IPS-20b (cell line): ENCODE measurements at regions not wholly inside any gene's neighbourhood (a gene's known extent, or its start where the extent isn't known, plus 50 kb on each side); places are given as distances from the start of the nearest gene placed in this dataset.
"Not testable (repeated sequence)": the region's sequence is repeated elsewhere in the genome, so short reads cannot be mapped to it uniquely, and the experiment has no call there.

Experiments
- H3K27ac ChIP-seq: one replicate; pipeline ENCODE4 v1.5.1; 2013; ENCODE audit warnings: low read length
- H3K27me3 ChIP-seq: 2 replicates; pipeline ENCODE4 v1.6.1; 2013; ENCODE audit warnings: mild to moderate bottlenecking, low read length, inconsistent platforms; ENCODE audit not compliant: insufficient read depth
- H3K36me3 ChIP-seq: 2 replicates; pipeline ENCODE4 v1.6.1; 2013; ENCODE audit warnings: low read depth, mild to moderate bottlenecking, inconsistent platforms, low read length, moderate library complexity; ENCODE audit not compliant: insufficient read depth
- H3K4me1 ChIP-seq: 2 replicates; pipeline ENCODE4 v1.6.1; 2013; ENCODE audit warnings: mild to moderate bottlenecking, control low read depth, inconsistent platforms, low read length, moderate library complexity; ENCODE audit not compliant: insufficient read depth
- H3K4me3 ChIP-seq: 2 replicates; pipeline ENCODE4 v1.5.1; 2013; ENCODE audit warnings: mild to moderate bottlenecking, low read length, inconsistent platforms
- H3K9ac ChIP-seq: 2 replicates; pipeline ENCODE4 v1.6.1; 2013; ENCODE audit warnings: low read depth, mild to moderate bottlenecking, inconsistent platforms, low read length, moderate library complexity
- H3K9me3 ChIP-seq: 2 replicates; pipeline ENCODE4 v1.6.1; 2013; ENCODE audit warnings: mild to moderate bottlenecking, low read depth, low read length, inconsistent platforms; ENCODE audit not compliant: insufficient read depth

DNA sequence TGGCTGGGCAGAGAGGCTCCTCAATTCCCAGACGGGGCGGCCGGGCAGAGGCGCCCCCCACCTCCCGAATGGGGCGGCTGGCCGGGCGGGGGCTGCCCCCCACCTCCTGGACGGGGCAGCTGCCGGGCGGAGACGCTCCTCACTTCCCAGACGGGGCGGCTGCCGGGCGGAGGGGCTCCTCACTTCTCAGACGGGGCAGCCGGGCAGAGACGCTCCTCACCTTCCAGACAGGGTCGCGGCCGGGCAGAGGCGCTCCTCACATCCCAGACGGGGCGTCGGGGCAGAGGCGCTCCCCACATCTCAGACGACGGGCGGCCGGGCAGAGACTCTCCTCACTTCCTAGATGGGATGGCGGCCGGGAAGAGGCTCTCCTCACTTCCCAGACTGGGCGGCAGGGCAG is 214.1 kb downstream of the SOX2 start:
- H3K27me3 ChIP-seq, H3K9me3 ChIP-seq, H3K4me3 ChIP-seq, H3K36me3 ChIP-seq, H3K27ac ChIP-seq, H3K4me1 ChIP-seq, H3K9ac ChIP-seq: not testable (repeated sequence)

DNA sequence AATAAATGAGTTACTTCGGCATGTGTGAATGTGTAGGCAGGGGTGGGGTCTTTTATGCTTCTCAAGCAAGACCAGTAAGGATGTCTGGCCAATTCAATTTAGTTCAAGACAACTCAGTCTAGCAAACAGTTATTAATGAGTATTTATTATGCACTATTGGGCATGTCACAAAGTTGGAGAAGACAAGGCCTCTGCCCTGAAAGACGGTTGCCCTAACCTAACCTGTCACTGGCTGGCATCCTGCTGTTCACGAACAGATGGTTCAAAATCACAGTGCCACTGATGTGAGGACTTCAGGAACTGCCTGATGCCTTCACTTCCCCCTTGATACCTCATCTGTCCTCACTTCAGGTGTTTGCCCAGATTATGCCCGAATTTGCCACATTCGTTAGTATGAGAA is 217.8 kb downstream of the SOX2 start:
- no peaks in the 10 kb centered on the region for H3K27me3 ChIP-seq
- H3K4me3 ChIP-seq: no peak overlapping the region
- H3K9me3 ChIP-seq: no peaks in the 10 kb centered on the region
- H3K27ac ChIP-seq: no peak overlapping the region
- no peaks in the 10 kb centered on the region for H3K36me3 ChIP-seq
- H3K9ac ChIP-seq: no peak overlapping the region
- peaks cover 3% of the 10 kb centered on the region; the same call in 1 of the 2 replicates for H3K4me1 ChIP-seq

DNA sequence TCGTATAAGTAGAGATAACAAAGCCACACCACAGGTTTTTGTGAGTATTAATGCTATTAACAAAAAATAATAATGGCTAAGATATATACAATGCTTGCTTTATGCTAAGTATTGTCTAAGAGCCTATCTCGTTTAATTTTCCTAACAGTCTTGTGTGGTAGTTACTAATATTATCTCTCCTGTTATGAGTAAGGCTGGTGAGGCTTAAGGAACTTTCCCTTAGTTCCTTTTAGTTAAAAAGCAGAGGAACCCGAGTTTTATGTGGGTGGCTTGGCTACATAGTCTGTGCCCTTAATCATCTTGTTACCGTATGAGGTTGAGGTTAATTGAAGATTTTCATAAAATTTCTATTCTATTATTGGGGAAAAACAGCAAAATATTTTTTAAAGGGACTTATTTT is 218.4 kb downstream of the SOX2 start:
- Histone ChIP-seq H3K9me3 (no peaks in the 10 kb centered on the region), H3K36me3 (no peaks in the 10 kb centered on the region), H3K4me3 (no peak overlapping the region), H3K4me1 (peaks cover 3% of the 10 kb centered on the region; the same call in 1 of the 2 replicates), H3K27me3 (no peaks in the 10 kb centered on the region), H3K9ac (no peak overlapping the region), H3K27ac (no peak overlapping the region)

DNA sequence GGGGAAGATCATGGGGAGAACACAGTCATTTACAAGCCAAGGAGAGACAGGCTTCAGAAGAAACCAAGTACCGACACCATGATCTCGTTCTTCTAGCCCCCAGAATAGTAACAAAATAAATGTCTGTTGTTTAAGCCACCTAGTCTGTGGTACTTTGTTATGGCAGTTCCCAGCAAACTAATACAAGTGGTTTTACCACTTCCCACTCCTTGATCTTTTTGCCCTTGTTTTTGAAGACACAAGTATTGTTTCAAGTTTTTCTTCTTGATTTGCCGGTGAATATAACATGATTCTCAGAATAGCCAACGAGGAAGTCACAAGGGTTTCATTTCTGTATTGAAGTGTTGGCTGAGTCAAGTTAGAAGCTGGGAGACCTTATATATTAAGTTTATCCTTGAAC is 220.3 kb downstream of the SOX2 start:
- H3K27me3 ChIP-seq: no peaks in the 10 kb centered on the region
- no peaks in the 10 kb centered on the region for H3K9me3 ChIP-seq
- H3K36me3 ChIP-seq: no peaks in the 10 kb centered on the region
- H3K4me3 ChIP-seq: no peak overlapping the region
- no peak overlapping the region for H3K9ac ChIP-seq
- H3K27ac ChIP-seq: no peak overlapping the region
- H3K4me1 ChIP-seq: peaks cover 3% of the 10 kb centered on the region; the same call in 1 of the 2 replicates

DNA sequence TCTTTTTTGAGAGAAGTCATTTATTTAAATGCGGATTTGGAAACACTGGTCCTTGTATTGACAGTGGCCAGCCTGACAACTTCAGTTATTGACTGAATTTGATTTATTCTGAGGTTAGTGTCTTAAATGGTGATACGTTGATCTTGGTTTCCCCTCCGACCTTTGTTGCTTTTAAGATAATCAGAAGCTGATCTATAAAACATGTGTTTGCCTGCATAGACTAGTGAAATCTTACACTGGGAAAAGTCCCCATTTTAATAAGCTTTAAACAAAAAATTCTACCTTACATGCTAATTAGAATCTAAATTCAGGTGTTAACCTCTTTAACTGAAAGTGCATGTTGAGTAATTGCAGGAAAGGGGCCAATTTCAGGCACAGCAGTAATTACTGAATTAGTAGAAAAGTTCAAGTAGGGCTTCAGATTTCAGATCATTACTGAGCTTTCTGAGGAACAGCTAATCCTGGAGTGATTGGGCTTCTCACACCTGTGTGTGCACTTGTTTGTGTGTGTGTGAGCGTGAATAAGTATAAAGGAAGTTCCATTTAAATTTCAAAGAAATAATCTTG is 221.4 kb downstream of the SOX2 start:
- no peaks in the 10 kb centered on the region for H3K27me3 ChIP-seq
- no peaks in the 10 kb centered on the region for H3K9me3 ChIP-seq
- H3K9ac ChIP-seq: no peak overlapping the region
- no peak overlapping the region for H3K4me3 ChIP-seq
- no peak overlapping the region for H3K27ac ChIP-seq
- no peaks in the 10 kb centered on the region for H3K36me3 ChIP-seq
- H3K4me1 ChIP-seq: peaks cover 3% of the 10 kb centered on the region; the same call in 1 of the 2 replicates

DNA sequence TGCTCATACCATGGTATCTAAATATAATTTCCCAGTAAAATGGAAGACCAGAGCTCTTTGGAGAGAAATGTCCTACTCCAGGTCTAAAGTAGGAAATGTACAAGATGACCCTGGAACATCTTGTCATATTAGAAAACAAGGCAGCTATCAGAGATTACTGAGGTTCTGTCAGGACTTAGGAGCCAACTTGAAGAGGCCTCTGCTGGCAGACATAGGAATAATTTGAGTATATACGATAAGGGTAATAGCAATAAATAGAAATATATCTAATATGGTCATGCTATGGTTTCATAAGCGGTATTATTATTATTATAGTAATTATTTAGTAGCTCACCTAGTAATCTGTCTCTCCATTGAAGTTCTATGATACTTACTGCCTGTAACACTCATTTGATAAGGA is 224.2 kb downstream of the SOX2 start:
- no peaks in the 10 kb centered on the region for H3K9me3 ChIP-seq
- no peak overlapping the region for H3K9ac ChIP-seq
- no peaks in the 10 kb centered on the region for H3K27me3 ChIP-seq
- H3K36me3 ChIP-seq: no peaks in the 10 kb centered on the region
- no peak overlapping the region for H3K27ac ChIP-seq
- H3K4me1 ChIP-seq: peaks cover 8% of the 10 kb centered on the region
- H3K4me3 ChIP-seq: no peak overlapping the region

DNA sequence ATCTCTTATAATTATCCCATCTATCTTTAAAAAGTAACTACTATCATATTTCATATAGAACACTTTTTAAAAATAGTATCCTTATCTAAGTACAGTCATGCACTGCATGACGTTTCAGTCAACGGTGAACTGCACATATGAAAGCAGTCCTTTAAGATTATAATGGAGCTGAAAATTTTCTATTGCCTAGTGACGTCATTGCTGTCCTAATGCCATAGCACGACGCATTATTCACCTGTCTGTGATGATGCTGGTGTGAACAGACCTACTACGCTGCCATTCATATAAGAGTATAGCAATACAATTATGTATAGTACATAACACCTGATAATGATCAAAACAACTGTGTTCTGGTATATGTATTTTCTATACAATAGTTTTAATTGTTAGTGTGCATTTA is 225.0 kb downstream of the SOX2 start:
- H3K4me1 ChIP-seq: peaks cover 17% of the 10 kb centered on the region
- H3K9ac ChIP-seq: no peak overlapping the region
- H3K36me3 ChIP-seq: no peaks in the 10 kb centered on the region
- no peak overlapping the region for H3K4me3 ChIP-seq
- H3K27ac ChIP-seq: no peak overlapping the region
- no peaks in the 10 kb centered on the region for H3K9me3 ChIP-seq
- no peaks in the 10 kb centered on the region for H3K27me3 ChIP-seq

DNA sequence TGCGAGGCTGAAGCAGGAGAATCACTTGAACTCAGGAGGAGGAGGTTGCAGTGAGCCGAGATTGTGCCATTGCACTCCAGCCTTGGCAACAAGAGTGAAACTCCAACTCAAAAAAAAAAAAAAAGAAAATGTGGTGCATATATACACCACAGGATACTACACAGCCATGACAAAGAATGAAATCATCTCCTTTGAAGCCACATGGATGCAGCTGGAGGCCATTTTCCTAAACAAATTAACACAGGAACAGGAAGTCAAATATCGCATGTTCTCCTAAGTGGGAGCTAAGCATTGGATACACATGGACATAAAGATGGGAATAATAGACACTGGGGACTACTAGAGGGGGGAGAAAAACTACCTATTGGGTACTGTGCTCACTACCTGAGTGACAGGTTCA is 226.9 kb downstream of the SOX2 start:
- H3K27ac ChIP-seq, H3K9me3 ChIP-seq, H3K9ac ChIP-seq, H3K27me3 ChIP-seq, H3K4me3 ChIP-seq, H3K36me3 ChIP-seq: not testable (repeated sequence)
- H3K4me1 ChIP-seq: peaks cover 33% of the 10 kb centered on the region

DNA sequence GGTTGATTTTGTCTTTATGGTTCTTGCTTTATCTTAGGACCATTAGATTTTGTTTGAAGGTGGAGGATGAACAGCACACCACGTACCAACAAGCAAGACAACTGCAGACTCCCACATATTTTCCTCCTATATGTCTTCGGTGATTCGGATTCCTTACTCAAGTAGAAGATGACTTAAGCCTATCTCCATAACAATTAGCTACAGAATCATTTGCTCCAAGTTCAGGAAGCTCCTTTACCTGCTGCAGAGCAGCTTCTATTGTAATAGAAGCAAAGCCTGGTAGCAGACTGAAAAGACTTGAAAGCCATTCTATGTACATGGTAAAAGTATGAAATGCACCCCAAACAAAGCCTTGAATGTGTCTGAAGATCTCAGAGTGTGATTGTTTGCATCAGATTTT is 229.0 kb downstream of the SOX2 start:
- no peaks in the 10 kb centered on the region for H3K9me3 ChIP-seq
- peaks cover 33% of the 10 kb centered on the region for H3K4me1 ChIP-seq
- H3K9ac ChIP-seq: no peak overlapping the region
- no peak overlapping the region for H3K27ac ChIP-seq
- no peaks in the 10 kb centered on the region for H3K36me3 ChIP-seq
- peak overlapping the region; percentile 41; the same call in 1 of the 2 replicates for H3K4me3 ChIP-seq
- no peaks in the 10 kb centered on the region for H3K27me3 ChIP-seq

DNA sequence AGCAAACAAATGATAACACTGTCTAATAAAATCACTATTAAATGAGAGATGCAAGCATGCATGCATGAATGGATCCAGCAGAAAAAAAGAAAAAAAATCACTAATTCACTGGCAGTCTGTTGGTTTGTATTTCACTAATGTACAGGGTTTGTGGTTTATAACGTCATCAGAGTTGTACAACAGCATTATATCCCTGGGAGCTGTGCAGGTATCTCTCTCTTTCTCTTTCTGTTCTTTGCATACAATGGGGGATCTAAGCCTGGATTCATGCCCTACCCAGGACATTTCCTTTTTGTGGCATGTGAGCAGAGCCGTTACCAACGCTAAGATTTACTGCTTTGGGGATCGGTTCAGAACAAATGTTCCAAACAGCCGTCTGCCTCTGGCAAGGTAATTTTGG is 229.5 kb downstream of the SOX2 start:
- Histone ChIP-seq H3K27me3 (no peaks in the 10 kb centered on the region), H3K9me3 (no peaks in the 10 kb centered on the region), H3K4me3 (peak overlapping the region; percentile 41; the same call in 1 of the 2 replicates), H3K36me3 (no peaks in the 10 kb centered on the region), H3K9ac (no peak overlapping the region), H3K27ac (no peak overlapping the region), H3K4me1 (peaks cover 33% of the 10 kb centered on the region)

DNA sequence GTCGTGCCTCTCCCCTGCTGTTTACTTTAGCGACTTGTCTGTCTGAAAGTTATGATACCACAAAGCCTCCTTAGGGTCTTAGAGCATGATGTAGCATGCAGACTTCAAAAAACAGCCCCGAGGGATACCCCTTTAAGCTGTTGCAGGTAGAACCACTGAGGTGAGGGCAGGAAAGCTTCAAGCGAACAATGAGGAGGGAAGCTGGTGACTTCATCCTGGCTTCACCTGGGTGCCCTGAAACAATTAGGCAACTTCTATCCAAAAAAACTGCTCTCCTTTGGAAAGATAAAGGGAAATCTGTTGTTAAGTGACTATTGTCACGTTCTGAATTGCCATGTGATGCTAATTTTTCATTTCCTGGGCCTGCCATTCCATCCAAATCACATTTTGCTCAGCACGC is 231.6 kb downstream of the SOX2 start:
- H3K27me3 ChIP-seq: no peaks in the 10 kb centered on the region
- no peak overlapping the region for H3K27ac ChIP-seq
- peaks cover 33% of the 10 kb centered on the region for H3K4me1 ChIP-seq
- no peaks in the 10 kb centered on the region for H3K36me3 ChIP-seq
- no peak overlapping the region; the same call in 1 of the 2 replicates for H3K9ac ChIP-seq
- H3K9me3 ChIP-seq: no peaks in the 10 kb centered on the region
- no peak overlapping the region for H3K4me3 ChIP-seq

DNA sequence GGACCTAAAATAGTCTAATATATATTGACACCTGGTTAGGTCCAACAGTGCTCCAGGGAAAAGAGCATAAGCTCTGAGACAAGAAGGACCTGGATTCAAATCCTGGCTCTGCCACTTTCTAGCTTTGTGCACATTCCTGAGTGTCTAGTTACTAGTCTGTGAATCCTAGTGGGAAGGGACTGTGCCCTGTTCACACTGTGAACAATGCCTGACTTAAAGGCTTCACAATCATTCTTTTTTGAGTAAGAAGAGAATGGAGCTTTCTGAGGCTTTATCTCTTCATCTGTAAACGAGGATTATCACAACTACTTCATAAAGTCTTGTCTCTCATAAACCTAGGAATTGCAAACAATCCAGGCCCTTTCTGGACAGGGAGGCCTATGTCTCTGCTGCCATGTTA is 235.9 kb downstream of the SOX2 start:
- Histone ChIP-seq H3K9me3 (no peaks in the 10 kb centered on the region), H3K36me3 (no peaks in the 10 kb centered on the region), H3K27me3 (no peaks in the 10 kb centered on the region), H3K27ac (no peak overlapping the region), H3K9ac (no peak overlapping the region), H3K4me3 (no peak overlapping the region), H3K4me1 (peaks cover 8% of the 10 kb centered on the region)
